ENCODE measurements at regions not wholly inside any gene's neighbourhood (a gene's known extent, or its start where the extent isn't known, plus 50 kb on each side); places are given as distances from the start of the nearest gene placed in this dataset.

GRCh38 chr12:66030217-66030781, 100.3 kb downstream of the LLPH start:
- TF ChIP-seq TEAD4 (IDR thresholded peaks at IDR 0.05), result no peak

- TF ChIP-seq NFIC (IDR thresholded peaks at IDR 0.05) (no peak), MAX (IDR thresholded peaks at IDR 0.05) (no peak)
Measured at GRCh38 chr12:66028390-66028789, 102.2 kb downstream of the LLPH start.

GRCh38 chr12:66025477-66025876, 105.1 kb downstream of the LLPH start:
- TF ChIP-seq CREB1 (IDR thresholded peaks at IDR 0.05; ENCODE audit: low read depth) (no peak), TCF12 (IDR thresholded peaks at IDR 0.05; ENCODE audit: low read depth) (no peak), USF1 (IDR thresholded peaks at IDR 0.05) (no peak), FOXM1 (IDR thresholded peaks at IDR 0.05; ENCODE audit: borderline replicate concordance, low read depth) (no peak), EP300 (IDR thresholded peaks at IDR 0.05; ENCODE audit: borderline replicate concordance) (no peak), MAX (IDR thresholded peaks at IDR 0.05) (no peak), RAD21 (IDR thresholded peaks at IDR 0.05; ENCODE audit: low read depth) (no peak), YY1 (IDR thresholded peaks at IDR 0.05; ENCODE audit: low read depth) (no peak), NFIC (IDR thresholded peaks at IDR 0.05) (no peak), TEAD4 (IDR thresholded peaks at IDR 0.05) (no peak), EGR1 (IDR thresholded peaks at IDR 0.05) (no peak), TAF1 (IDR thresholded peaks at IDR 0.05; ENCODE audit: low read depth) (no peak), CEBPB (IDR thresholded peaks at IDR 0.05) (no peak), REST (IDR thresholded peaks at IDR 0.05; ENCODE audit: low read depth) (no peak), ZBTB7A (IDR thresholded peaks at IDR 0.05; ENCODE audit: low read depth) (no peak)

- TF ChIP-seq ZBTB7A (IDR thresholded peaks at IDR 0.05; ENCODE audit: low read depth) (no peak), CEBPB (IDR thresholded peaks at IDR 0.05) (no peak), TCF12 (IDR thresholded peaks at IDR 0.05; ENCODE audit: low read depth) (no peak), USF1 (IDR thresholded peaks at IDR 0.05) (no peak), EP300 (IDR thresholded peaks at IDR 0.05; ENCODE audit: borderline replicate concordance) (no peak), MAX (IDR thresholded peaks at IDR 0.05) (no peak), YY1 (IDR thresholded peaks at IDR 0.05; ENCODE audit: low read depth) (no peak), TEAD4 (IDR thresholded peaks at IDR 0.05) (no peak), EGR1 (IDR thresholded peaks at IDR 0.05) (no peak), CREB1 (IDR thresholded peaks at IDR 0.05; ENCODE audit: low read depth) (no peak), NFIC (IDR thresholded peaks at IDR 0.05) (no peak), TAF1 (IDR thresholded peaks at IDR 0.05; ENCODE audit: low read depth) (no peak), FOXM1 (IDR thresholded peaks at IDR 0.05; ENCODE audit: borderline replicate concordance, low read depth) (no peak), REST (IDR thresholded peaks at IDR 0.05; ENCODE audit: low read depth) (no peak), RAD21 (IDR thresholded peaks at IDR 0.05; ENCODE audit: low read depth) (no peak)
Measured at GRCh38 chr12:66024949-66025348, 105.6 kb downstream of the LLPH start.

- no peak for TF ChIP-seq USF1 (IDR thresholded peaks at IDR 0.05)
- no peak for TF ChIP-seq TEAD4 (IDR thresholded peaks at IDR 0.05)
- no peak for TF ChIP-seq REST (IDR thresholded peaks at IDR 0.05; ENCODE audit: low read depth)
- no peak for TF ChIP-seq MAX (IDR thresholded peaks at IDR 0.05)
- TF ChIP-seq EGR1 (IDR thresholded peaks at IDR 0.05), result no peak
- TF ChIP-seq FOXM1 (IDR thresholded peaks at IDR 0.05; ENCODE audit: borderline replicate concordance, low read depth), result no peak
- no peak for TF ChIP-seq TCF12 (IDR thresholded peaks at IDR 0.05; ENCODE audit: low read depth)
- no peak for TF ChIP-seq NFIC (IDR thresholded peaks at IDR 0.05)
- TF ChIP-seq ZBTB7A (IDR thresholded peaks at IDR 0.05; ENCODE audit: low read depth), result no peak
- no peak for TF ChIP-seq CREB1 (IDR thresholded peaks at IDR 0.05; ENCODE audit: low read depth)
Measured at GRCh38 chr12:66020481-66020880, 110.1 kb downstream of the LLPH start.

Measured in Ishikawa (cell line).